Calu3 (cell line): ENCODE measurements at regions not wholly inside any gene's neighbourhood (a gene's known extent, or its start where the extent isn't known, plus 50 kb on each side); places are given as distances from the start of the nearest gene placed in this dataset.

Experiments
- BruUV-seq: library from RNA; stranded (reverse); fragments of 400-500 nt; replicated peaks from 2 replicates; lab custom pipeline; 2021; lab: Mats Ljungman, UMichigan
- CTCF ChIA-PET: fragments of 300-600 bp; sonication (Branson Sonifier 250); formaldehyde crosslinking; loops from one replicate; lab custom pipeline; 2022; ENCODE audit warnings: antibody characterized with exemption; lab: Charles Lee
- DNase-seq: peaks from one replicate; pipeline ENCODE4 v3.0.0; 2022
- H3K27ac Mint-ChIP-seq: one replicate; pipeline ENCODE4 v1.8.0; 2022; ENCODE audit warnings: mixed read lengths; ENCODE audit not compliant: unreplicated experiment
- H3K27me3 Mint-ChIP-seq: one replicate; pipeline ENCODE4 v1.8.0; 2022; ENCODE audit warnings: mixed read lengths; ENCODE audit not compliant: unreplicated experiment
- H3K36me3 Mint-ChIP-seq: one replicate; pipeline ENCODE4 v1.8.0; 2022; ENCODE audit warnings: mild to moderate bottlenecking, moderate library complexity, mixed read lengths; ENCODE audit not compliant: insufficient read depth, unreplicated experiment
- H3K4me1 Mint-ChIP-seq: one replicate; pipeline ENCODE4 v1.8.0; 2022; ENCODE audit warnings: mild to moderate bottlenecking, low read depth, mixed read lengths; ENCODE audit not compliant: unreplicated experiment
- H3K4me3 Mint-ChIP-seq: one replicate; pipeline ENCODE4 v1.8.0; 2022; ENCODE audit warnings: mild to moderate bottlenecking, low read depth, moderate library complexity, mixed read lengths; ENCODE audit not compliant: unreplicated experiment
- H3K9me3 Mint-ChIP-seq: one replicate; pipeline ENCODE4 v1.8.0; 2022; ENCODE audit warnings: low read depth, mixed read lengths; ENCODE audit not compliant: unreplicated experiment
- CTCF ChIP-seq: fragments of 200-600 bp; IDR thresholded peaks from one replicate; pipeline ENCODE4 v1.8.0; 2022; ENCODE audit warnings: antibody characterized with exemption; ENCODE audit not compliant: unreplicated experiment
- intact Hi-C: fragments of 100-400 bp; cut with micrococcal nuclease; formaldehyde crosslinking; loops from one replicate; pipeline ENCODE4 v1.10.0; 2022; ENCODE audit not compliant: unreplicated experiment

GRCh38 chr5:148776261-148776660 is 50.1 kb upstream of the ADRB2 start:
- Mint-ChIP-seq H3K4me3 (no peak overlapping the region), H3K9me3 (peaks cover 4% of the 10 kb centered on the region), H3K4me1 (peaks cover 27% of the 10 kb centered on the region), H3K36me3 (no peaks in the 10 kb centered on the region), H3K27ac (no peak overlapping the region), H3K27me3 (no peaks in the 10 kb centered on the region)
- BruUV-seq, result no TSS peak
- CTCF ChIA-PET, result interaction anchor here (0.7 to 0.8 kb wide), 6 partner anchors 37 to 757 kb away, joined by 3 to 5 read pairs (median 3); no protein-coding TSS in a partner anchor
- intact Hi-C loops, result no loop called here
- no peak for DNase-seq
- TF ChIP-seq CTCF, result no peak
